NCI-H82 treated with DMSO at 0.1 percent for 48 hours (cell line): ENCODE measurements at regions not wholly inside any gene's neighbourhood (a gene's known extent, or its start where the extent isn't known, plus 50 kb on each side); places are given as distances from the start of the nearest gene placed in this dataset.
A peak's percentile ranks its signal among the peaks of the same experiment; 100 is the strongest.
"Not testable (repeated sequence)": the region's sequence is repeated elsewhere in the genome, so short reads cannot be mapped to it uniquely, and the experiment has no call there.

Source experiments
- DNase-seq: peaks from one replicate; lab custom pipeline; 2025; ENCODE audit not compliant: unreplicated experiment; lab: John Stamatoyannopoulos, UW

DNA sequence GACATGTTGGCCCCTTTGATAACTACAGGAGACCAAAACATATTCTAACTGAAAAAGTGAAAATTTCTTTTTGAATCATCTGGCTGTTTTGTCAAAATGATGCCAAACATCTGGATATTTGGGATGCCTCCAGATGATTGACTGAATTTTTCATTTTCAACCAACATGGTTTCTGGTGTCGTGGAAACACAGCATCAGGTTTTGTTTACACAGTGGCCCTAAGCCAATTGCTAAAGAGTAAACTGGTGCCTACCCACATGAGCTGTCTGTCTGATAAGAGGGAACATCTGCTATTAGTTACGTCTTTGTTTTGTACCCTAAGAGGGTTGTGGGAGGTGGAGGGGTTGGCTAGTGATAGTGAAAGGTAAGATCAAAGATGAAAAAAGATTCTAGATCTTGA is 204.8 kb downstream of the KCNK2 start:
- peak; percentile 44 for DNase-seq

DNA sequence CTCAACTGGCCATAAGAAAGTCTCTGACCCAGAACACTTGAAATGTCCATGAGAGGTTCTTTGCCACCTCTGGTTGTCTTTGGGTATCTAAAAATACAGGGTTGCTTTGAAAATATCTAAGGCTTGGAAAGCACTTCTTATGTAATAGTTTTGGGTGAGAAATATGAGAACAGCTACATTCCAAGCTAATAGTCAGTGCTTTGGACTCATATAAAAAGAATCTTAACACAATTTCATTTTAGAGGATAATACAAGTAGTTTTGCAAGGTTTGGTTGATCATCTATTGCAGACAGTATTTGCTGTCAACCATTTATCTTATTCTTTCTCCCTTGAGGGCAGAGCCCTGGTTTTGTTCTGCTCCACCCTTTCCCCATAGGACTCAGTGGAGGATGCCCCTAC is 207.5 kb downstream of the KCNK2 start:
- DNase-seq, result no peak

DNA sequence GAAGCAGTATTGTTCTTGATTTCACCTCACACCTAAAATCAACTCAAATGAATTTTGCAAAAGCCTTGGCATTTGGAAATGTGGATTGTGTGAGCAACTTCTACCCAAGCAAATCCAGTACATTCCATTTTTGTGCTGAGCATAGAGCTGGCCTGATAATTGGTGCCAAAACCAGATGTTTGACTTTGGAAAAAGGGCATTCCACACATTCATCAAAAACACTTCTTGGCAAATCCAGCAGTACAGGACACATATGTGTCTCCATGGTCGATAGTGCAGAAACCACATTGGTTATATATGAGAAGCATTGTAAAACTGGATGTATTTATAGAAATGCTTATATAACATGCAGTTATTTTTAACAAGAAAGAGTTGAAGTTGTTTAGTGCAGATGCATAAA is 210.4 kb downstream of the KCNK2 start:
- no peak for DNase-seq

DNA sequence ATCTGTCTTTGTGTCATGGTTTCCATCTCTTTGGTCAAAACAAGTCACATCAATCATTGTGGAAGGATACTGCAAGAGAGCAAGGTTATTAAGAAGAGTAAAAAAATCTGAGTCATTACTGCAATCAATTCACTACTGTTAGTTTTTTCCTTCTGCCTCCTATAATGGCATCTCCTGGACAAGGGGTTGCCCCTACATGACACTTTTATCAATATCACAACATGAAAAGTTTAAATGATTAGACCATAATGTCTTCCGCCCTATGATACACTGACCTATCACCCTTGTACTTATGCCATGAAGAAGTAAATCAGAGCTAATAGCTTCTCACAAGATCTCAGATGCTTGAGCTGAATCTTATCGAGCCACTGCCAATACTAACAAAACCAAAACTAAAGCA is 223.9 kb downstream of the KCNK2 start:
- no peak for DNase-seq

DNA sequence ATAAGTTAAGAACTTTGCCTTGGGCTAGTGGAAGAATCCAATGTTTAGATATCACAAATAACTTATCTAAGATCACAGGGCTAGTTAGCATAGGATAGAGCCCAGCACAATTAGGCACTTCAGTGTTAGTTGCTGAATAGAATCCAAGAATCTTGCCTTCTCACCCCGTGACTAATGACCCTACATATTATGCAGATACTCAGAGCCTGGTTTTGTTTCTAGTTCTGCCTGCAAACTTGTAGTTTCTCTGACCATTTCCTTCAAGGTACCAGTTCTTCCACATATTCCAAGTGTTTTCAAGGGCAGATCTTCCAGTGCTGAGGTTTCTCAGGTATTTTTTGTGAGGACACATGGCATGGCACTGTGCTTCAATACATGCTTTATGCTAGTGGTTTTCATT is 239.3 kb downstream of the KCNK2 start:
- no peak for DNase-seq

DNA sequence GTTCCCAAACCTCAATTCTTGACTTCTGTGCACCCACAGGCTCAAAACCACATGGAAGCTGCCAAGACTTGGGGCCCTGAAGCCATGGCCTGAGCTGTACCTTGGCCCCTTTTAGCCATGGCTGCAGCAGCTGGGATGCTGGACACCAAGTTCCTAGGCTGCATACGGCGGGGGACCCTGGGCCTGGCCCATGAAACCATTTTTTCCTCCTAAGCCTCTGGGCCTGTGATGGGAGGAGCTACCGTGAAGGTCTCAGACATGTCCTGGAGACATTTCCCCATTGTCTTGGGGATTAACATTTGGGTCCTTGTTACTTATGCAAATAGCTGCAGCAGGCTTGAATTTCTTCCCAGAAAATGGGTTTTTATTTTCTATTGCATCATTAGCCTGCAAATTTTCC is 241.5 kb downstream of the KCNK2 start:
- DNase-seq, result not testable (repeated sequence)

DNA sequence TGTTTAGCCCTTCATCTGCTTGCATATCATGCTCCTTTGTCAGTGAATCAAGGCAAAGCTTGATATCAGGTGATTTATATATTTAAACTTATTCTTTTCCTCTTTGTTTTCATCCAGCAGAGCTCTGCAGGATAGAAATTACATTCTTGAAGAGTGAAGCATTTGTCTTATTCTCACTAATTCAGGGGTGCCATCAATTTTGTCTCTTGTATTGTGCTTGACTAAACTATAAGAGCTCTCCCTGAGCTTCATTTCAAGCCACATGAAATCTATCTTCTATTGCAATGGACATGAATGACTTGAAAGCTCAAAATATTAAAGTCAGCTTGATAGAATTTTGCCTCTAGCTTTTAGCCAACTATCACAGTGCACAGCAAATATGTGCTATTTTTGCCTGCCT is 236.7 kb upstream of the KCTD3 start:
- DNase-seq, result no peak

DNA sequence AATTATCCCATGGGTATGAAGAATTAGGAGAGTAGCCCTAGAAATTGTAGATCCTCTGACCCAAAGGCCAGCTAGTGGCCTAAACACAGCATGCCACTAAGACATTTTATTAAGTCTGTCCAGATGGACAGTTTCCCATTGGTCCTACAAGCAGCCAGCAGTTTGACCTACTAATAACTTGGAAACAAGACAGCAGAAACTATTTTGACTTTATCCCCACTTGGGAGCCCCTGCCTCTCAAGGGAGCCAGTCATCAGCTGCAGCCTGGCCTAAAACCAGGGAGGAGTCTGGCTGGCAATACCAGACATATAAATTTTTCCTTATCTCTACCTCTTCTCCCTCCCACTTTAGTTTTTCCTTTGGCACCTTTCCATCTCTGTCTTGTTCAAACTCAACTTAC is 222.6 kb upstream of the KCTD3 start:
- no peak for DNase-seq

DNA sequence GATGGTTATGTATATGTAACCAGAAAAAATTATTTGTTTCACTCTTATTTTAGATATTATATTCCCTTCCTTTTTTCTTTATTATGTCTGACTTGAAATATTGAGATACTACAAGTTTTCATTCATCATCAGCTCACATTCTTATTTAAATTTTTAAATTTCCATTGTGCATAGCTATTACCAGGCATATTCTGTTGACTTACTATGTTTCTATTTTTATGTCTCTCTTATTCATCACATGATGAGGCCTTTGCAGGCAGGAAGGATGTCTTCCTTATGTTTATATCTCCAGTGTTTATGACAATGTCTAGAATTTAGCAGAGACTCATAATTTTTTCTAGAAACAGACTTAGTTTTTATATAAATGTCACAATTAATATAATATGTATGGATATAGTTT is 221.9 kb upstream of the KCTD3 start:
- no peak for DNase-seq

DNA sequence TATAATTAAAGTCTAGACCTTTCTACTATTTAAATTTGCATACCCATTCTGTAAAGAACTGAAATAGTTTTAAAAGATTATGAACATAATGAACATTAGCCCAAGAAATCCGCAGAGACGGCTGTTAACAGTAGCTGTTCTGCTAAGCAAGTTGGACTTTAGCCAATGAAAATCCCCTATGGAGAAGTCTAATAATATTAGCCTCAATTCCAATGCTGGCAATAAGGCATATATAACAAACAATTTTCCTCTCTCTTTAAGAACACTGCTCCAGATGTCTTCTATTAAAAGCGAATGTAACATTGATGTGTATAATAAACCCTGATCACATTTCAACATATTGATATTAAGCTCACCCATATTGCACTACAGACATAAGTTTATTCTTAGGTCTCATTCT is 221.3 kb upstream of the KCTD3 start:
- DNase-seq, result peak; percentile 58

DNA sequence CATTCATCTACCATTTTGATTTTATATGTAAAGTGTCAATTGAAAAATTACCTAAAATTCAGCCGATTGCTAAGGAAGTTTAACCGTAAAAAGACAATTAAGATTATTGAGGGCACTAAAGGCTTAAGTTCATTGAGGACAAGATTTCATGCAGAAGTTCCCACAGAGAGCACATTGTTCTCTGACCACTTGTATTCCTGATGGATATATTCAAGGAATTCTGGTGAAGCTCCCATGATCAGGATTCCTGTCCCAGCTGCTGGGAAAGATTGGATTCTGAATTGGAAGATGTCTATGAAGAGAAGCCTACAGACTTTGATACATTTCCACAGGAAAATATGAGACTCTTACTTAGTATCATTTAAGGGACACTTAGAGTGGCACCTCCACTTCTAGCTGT is 209.2 kb upstream of the KCTD3 start:
- DNase-seq, result no peak

DNA sequence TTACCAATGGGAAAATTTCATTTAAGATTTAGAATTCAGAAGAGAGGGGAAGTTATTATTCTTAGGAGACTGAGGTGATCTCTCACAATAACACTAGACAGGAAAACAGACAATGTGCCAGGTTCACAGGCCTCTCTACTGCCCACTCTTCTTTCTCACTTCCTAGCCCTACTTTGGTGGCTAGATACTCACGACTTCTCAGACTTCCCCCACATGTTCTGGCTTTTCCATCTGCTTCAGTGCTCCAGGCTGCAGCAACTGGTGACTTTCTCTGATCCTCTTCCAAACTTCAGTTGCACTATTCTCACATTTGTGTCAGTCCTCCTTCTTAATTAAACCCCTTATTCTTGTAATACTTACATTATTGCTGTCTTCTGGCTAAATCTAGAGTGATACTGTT is 208.7 kb upstream of the KCTD3 start:
- DNase-seq, result no peak

DNA sequence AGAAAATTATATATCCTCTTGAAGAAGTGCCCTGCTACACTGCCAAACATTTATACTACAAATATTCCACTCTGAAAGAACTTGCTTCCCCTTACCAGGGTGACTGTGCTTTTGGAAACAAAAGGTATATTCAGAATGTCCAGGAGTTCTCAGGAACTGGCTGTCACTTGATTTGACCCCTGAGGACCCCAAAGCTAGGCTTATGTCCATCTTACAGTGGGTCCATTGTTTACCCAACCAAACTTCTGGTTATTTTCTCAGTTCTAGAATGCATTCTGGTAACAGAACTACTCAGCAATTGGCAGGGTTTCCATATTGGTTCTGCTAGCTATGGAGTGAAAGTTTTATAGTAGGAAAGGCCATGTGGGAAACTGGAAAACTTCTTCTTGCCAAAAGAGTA is 207.1 kb upstream of the KCTD3 start:
- no peak for DNase-seq

DNA sequence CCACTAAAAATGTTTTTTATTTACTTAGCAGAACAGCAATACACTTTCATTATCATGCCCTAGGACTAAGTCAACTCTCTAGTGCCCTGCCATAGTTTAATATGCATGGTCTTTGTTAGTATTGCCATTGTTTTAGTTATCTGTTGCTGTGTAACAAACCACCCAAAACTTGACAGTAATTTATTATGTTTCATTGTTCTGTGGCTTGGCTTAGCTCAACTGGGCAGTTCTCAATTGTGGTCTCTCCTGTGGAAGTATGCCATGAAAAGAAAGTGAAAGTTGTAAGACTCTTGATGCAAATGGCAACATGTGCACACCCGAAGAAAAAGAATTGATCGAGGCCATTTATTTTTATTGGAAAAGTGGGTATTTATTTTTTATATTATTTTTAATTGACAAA is 206.3 kb upstream of the KCTD3 start:
- DNase-seq, result no peak

DNA sequence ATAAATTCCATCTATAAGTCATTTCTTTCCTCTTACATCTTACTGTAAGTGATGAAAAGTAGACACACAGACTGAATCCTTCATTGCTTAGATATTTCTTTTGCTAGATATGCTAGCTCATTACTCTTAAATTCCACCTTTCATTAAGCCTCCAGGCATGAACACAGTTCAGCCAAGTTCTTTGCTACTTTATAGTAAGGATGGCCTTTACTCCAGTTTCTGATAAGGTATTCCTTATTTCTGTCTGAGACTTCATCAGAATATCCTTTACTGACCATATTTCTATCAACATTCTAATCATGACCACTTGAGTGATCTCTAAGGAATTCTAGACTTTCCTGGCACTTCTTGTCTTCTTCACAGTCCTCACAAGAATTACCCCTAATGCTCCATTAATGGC is 191.7 kb upstream of the KCTD3 start:
- no peak for DNase-seq

DNA sequence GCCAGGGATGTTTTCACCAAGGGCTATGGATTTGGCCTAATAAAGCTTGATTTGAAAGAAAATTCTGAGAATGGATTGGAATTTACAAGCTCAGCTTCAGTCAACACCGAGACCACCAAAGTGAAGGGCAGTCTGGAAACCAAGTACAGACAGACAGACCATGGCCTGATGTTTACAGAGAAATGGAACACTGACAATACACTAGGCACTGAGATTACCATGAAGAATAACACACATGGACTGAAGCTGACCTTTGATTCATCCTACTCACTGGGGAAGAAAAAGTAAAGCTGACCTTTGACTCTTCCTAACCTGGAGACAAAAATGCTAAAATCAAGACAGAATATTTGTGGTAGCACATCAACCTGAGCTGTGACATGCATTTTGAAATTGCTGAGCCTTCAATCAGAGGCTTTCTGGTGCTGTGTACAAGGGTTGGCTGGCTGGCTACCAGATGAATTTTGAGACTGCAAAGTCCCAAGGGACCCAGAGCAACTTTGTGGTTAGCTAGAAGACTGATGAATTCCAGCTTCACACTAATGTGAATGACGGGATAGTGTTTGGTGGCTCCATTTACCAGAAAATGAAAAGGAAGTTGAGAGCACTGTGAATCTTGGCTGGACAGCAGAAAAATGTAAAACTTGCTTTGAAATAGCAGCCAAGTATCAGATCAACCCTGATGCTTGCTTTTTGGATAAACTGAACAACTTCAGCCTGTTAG is 190.4 kb upstream of the KCTD3 start:
- no peak for DNase-seq

DNA sequence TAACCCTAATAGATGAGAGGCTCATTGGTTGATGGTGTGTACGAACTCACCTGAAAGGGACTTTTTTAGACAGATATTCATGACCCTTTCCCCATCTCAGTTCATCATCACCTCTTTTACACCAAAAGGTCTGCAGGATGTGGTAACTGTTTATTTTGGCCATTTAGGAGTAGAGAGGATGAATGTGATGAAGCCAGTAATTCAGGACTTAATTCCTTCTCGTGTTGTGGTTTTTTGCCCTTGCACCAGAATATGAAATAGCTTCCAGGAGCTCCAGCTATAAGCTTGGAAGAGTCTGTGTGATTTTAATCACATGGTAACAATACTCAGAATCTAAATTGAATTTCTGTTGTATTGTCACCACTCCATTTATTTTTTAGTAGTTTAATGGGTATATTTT is 189.4 kb upstream of the KCTD3 start:
- no peak for DNase-seq

DNA sequence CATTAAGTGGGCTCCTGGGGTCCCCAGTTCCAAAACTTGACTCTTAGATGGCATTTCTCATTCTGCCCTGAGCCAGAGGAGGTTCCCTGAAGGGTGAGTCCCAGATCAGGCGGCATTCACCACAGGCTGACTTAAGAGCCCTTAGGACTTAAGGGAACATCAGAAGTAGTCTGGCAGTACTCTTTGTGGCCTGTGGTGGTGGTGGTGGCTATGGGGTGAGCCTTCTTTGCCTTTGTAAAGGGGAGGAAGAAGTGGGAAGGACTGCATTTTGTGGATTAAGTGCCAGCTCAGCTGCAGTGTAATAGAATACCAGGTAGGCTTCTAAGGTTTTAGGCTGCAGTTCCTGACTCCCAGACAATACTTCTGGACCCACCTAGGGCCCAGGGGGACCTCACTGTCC is 186.5 kb upstream of the KCTD3 start:
- DNase-seq, result no peak

DNA sequence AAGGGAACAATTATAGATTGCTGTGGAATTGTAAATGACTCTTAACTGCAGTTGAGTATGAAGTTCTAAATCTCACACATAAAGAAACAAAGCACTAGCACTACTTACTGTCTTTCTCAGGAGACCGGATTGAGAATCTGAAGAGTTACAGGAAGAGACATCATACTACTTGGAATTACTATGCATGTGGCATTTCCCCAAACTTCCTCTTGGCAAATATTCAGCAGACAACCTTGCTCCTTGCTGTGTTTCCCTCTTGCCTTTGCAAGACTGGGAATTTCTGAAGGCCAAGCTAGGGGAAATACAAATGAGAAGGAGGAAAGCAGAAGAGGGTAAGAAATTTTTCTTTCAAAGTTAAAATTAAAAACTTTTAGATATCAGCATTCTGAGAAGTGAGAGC is 173.6 kb upstream of the KCTD3 start:
- no peak for DNase-seq

DNA sequence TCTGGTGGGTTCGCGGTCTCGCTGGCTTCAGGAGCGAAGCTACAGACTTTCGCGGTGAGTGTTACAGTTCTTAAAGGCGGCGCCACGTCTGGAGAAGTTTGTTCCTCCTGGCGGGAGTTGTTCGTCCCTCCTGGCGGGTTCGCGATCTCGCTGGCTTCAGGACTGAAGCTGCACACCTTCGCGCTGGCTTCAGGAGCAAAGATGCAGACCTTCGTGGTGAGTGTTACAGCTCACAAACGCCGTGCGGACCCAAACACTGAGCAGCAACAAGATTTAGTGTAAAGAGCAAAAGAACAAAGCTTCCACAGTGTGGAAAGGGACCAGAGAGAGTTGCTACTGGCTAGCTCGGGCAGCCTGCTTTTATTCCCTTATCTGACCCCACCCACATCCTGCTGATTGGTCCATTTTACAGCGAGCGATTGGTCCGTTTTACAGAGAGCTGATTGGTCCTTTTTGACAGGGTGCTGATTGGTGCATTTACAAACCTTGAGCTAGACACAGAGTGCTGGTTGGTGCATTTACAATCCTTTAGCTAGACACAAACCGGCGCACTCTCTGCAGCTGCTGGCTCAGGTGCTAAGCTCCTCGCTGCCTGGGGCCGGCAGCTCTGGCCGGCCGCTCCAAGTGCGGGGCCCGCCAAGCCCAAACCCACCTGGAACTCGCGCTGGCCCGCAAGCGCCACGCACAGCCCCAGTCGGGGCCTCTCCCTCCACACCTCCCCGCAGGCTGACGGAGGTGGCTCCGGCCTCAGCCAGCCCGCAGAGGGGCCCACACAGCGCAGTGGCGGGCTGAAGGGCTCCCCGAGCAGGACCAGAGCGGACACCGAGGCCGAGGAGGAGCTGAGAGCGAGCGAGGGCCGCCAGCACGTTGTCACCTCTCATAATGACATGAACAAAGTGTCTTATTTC is 172.8 kb upstream of the KCTD3 start:
- DNase-seq, result no peak

DNA sequence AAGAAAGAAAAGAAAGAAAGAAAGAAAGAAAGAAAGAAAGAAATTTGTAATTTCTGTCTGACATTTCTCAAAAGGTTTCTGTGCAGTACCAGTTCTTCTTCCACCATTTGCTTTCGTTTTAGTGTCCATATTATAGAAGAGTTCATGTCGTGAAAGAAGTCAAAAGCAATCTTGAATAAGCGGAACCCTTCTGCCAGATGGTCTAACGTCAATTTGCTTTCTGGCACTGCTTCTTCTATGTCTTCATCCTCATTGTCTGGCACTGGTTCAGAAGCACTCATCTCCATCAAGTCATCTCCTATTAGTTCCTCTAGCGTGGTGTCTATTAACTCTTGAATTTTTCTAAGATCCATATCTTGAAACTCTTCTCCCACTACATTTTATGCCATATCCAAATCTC is 170.0 kb upstream of the KCTD3 start:
- no peak for DNase-seq

DNA sequence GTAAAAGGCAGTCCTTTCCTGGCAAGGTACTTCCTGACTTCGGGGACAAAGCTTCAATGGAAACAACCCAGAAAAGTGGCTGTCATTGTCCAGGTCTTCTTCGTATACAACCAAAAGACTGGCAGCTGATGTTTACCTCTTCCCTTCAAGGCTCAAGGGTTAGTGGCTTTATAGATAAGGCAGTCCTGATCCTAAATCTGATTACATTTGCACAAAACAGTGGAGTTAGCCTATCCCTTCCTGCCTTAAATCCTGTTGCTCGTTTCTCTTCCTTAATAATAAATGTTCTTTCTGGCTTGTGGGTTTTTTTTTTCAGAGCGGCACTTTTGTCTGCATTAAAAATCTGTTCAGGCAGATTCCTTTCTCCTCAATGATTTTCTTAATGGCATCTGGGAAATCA is 169.3 kb upstream of the KCTD3 start:
- peak; percentile 71 for DNase-seq

DNA sequence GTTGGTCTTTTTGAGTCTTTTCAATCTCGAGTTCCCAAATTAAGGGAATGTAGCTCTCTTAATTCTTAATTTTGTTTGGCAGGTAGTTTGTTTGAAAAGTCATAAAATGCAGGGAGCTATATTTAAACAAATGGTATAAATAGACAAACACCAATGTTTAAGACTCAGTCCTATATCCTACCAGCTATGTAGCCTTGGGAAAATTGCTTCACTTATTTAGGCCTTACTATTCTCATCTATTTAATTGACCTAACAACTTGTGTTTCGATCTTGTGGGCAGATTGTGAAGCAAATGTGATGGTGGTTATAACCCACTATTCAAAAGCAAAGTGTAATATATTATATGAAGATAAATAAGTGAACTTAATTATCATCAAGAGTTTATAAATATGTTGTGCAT is 167.3 kb upstream of the KCTD3 start:
- no peak for DNase-seq
